NCI-H1694 (cell line): ENCODE measurements at regions not wholly inside any gene's neighbourhood (a gene's known extent, or its start where the extent isn't known, plus 50 kb on each side); places are given as distances from the start of the nearest gene placed in this dataset.

Experiments used
- DNase-seq: peaks from one replicate; lab custom pipeline; 2025; lab: John Stamatoyannopoulos, UW

GRCh38 chr16:56140645-56141044, 50.6 kb upstream of the GNAO1 start:
- DNase-seq = no peak

GRCh38 chr16:56137269-56137668, 54.0 kb upstream of the GNAO1 start:
- no peak for DNase-seq

GRCh38 chr16:56136256-56136655, 55.0 kb upstream of the GNAO1 start:
- DNase-seq = no peak

GRCh38 chr16:56134790-56135189, 56.5 kb upstream of the GNAO1 start:
- DNase-seq = no peak

GRCh38 chr16:56125922-56126321, 65.4 kb upstream of the GNAO1 start:
- DNase-seq = no peak

GRCh38 chr16:56122251-56122650, 69.0 kb upstream of the GNAO1 start:
- DNase-seq = no peak

GRCh38 chr16:56121156-56121500, 70.2 kb upstream of the GNAO1 start:
- no peak for DNase-seq

- no peak for DNase-seq
Measured at GRCh38 chr16:56120447-56121155, 70.7 kb upstream of the GNAO1 start.

- DNase-seq = no peak
Measured at GRCh38 chr16:56119133-56119532, 72.2 kb upstream of the GNAO1 start.

GRCh38 chr16:56116577-56116964, 74.7 kb upstream of the GNAO1 start:
- DNase-seq = no peak

GRCh38 chr16:56115817-56116576, 75.3 kb upstream of the GNAO1 start:
- DNase-seq = no peak

- no peak for DNase-seq
Measured at GRCh38 chr16:56113223-56113622, 78.1 kb upstream of the GNAO1 start.

- DNase-seq = no peak
Measured at GRCh38 chr16:56111100-56111499, 80.2 kb upstream of the GNAO1 start.

- DNase-seq = no peak
Measured at GRCh38 chr16:56109994-56110393, 81.3 kb upstream of the GNAO1 start.

GRCh38 chr16:56109205-56109604, 82.1 kb upstream of the GNAO1 start:
- DNase-seq = no peak

- DNase-seq = no peak
Measured at GRCh38 chr16:56108724-56109123, 82.6 kb upstream of the GNAO1 start.

- no peak for DNase-seq
Measured at GRCh38 chr16:56108056-56108471, 83.2 kb upstream of the GNAO1 start.

GRCh38 chr16:56106527-56106926, 84.8 kb upstream of the GNAO1 start:
- no peak for DNase-seq

GRCh38 chr16:56102906-56103305, 88.4 kb upstream of the GNAO1 start:
- no peak for DNase-seq

- peak; percentile 94 for DNase-seq
Measured at GRCh38 chr16:56102183-56102686, 89.1 kb upstream of the GNAO1 start.

- no peak for DNase-seq
Measured at GRCh38 chr16:56101480-56101879, 89.8 kb upstream of the GNAO1 start.

- no peak for DNase-seq
Measured at GRCh38 chr16:56097306-56097705, 94.0 kb upstream of the GNAO1 start.

GRCh38 chr16:56094231-56094630, 97.1 kb upstream of the GNAO1 start:
- no peak for DNase-seq

GRCh38 chr16:56093055-56093454, 98.2 kb upstream of the GNAO1 start:
- no peak for DNase-seq
